GM12878 (cell line): ENCODE measurements at regions not wholly inside any gene's neighbourhood (a gene's known extent, or its start where the extent isn't known, plus 50 kb on each side); places are given as distances from the start of the nearest gene placed in this dataset.

Source experiments
- ATAC-seq: fragments of 200-7000 bp; cut with Tn5 transposase; 3 replicates; pipeline ENCODE4 v1.9.1; 2020; ENCODE audit warnings: mild to moderate bottlenecking, moderate library complexity
- BruUV-seq: library from RNA; stranded (reverse); fragments of 400-500 nt; replicated peaks from 2 replicates; lab custom pipeline; 2021; lab: Mats Ljungman, UMichigan
- CTCF ChIA-PET: fragments of 300-600 bp; sonication (Branson Sonifier 250); formaldehyde crosslinking; extraction: SDS; loops from one replicate; lab custom pipeline; 2021; ENCODE audit warnings: inconsistent platforms; lab: Yijun Ruan, JAX
- POLR2A ChIA-PET: fragments of 350-600 bp; formaldehyde crosslinking; extraction: SDS; loops from one replicate; lab custom pipeline; 2021; ENCODE audit warnings: inconsistent platforms; lab: Charles Lee
- RAD21 ChIA-PET: fragments of 300-600 bp; sonication (Branson Sonifier 250); formaldehyde crosslinking; loops from one replicate; lab custom pipeline; 2023; ENCODE audit warnings: antibody characterized with exemption; ENCODE audit not compliant: unreplicated experiment; lab: Charles Lee
- SMC1A ChIA-PET: fragments of 300-600 bp; sonication (Branson Sonifier 250); formaldehyde crosslinking; loops from one replicate; lab custom pipeline; 2023; ENCODE audit not compliant: unreplicated experiment, uncharacterized antibody; lab: Charles Lee
- DNase-seq: peaks from one replicate; pipeline ENCODE4 v3.0.0-alpha.2; 2011; ENCODE audit warnings: low read depth, low spot score
- FAIRE-seq: peaks from 3 replicates; lab custom pipeline; 2011; peaks lifted over from hg19 to GRCh38; lab: Jason Lieb, UNC
- H2AFZ ChIP-seq: 2 replicates; pipeline ENCODE4 v1.6.0; 2011; ENCODE audit warnings: low read depth, low read length, control low read depth; ENCODE audit not compliant: control insufficient read depth
- H3K27ac ChIP-seq: 2 replicates; pipeline ENCODE4 v1.5.1; 2011; ENCODE audit warnings: control low read depth; ENCODE audit not compliant: control insufficient read depth, insufficient read depth
- H3K27me3 ChIP-seq, 2 experiments: replicated peaks in 1 of 2; 2 replicates each; pipeline versions ENCODE4 v1.6.0 to v1.6.1; 2011; ENCODE audit warnings: low read length in 1 of 2; ENCODE audit not compliant: control insufficient read depth in 2 of 2, insufficient read depth in 2 of 2
- H3K36me3 ChIP-seq, 2 experiments: 2 replicates each; pipeline ENCODE4 v1.5.1; 2011; ENCODE audit warnings: low read length in 1 of 2; ENCODE audit not compliant: control insufficient read depth in 2 of 2, insufficient read depth in 2 of 2
- H3K4me1 ChIP-seq: 2 replicates; pipeline ENCODE4 v1.6.1; 2011; ENCODE audit warnings: mild to moderate bottlenecking, low read length, moderate library complexity, mixed read lengths; ENCODE audit not compliant: control insufficient read depth, insufficient read depth
- H3K4me2 ChIP-seq: 2 replicates; pipeline ENCODE4 v1.6.0; 2011; ENCODE audit warnings: control low read depth; ENCODE audit not compliant: control insufficient read depth, insufficient read depth
- H3K4me3 ChIP-seq: fragments of 200-600 bp; sonication (generic); 2 replicates; pipeline ENCODE4 v1.5.1; 2016
- H3K79me2 ChIP-seq: 2 replicates; pipeline ENCODE4 v1.6.0; 2011; ENCODE audit warnings: low read length; ENCODE audit not compliant: control insufficient read depth, insufficient read depth
- H3K9ac ChIP-seq: 2 replicates; pipeline ENCODE4 v1.8.0; 2011; ENCODE audit warnings: low read length, control low read depth, mixed read lengths; ENCODE audit not compliant: control insufficient read depth, insufficient read depth
- H3K9me3 ChIP-seq: replicated peaks from 3 replicates; pipeline ENCODE4 v1.5.1; 2011; ENCODE audit warnings: mild to moderate bottlenecking, low read length; ENCODE audit not compliant: control insufficient read depth, insufficient read depth
- H4K20me1 ChIP-seq: 2 replicates; pipeline ENCODE4 v1.6.0; 2011; ENCODE audit not compliant: control insufficient read depth, insufficient read depth
- CBX5 ChIP-seq: sonication (generic); IDR thresholded peaks from 2 replicates; pipeline ENCODE4 v1.6.1; 2016; ENCODE audit warnings: low read depth, moderate library complexity, mild to moderate bottlenecking, inconsistent platforms
- IRF4 ChIP-seq: IDR thresholded peaks from 2 replicates; pipeline ENCODE4 v1.6.1; 2011; ENCODE audit warnings: low read depth, low read length
- RELA ChIP-seq: fragments of 450-650 bp; IDR thresholded peaks from 2 replicates; pipeline ENCODE4 v1.8.0; 2014; ENCODE audit warnings: borderline replicate concordance; ENCODE audit not compliant: partially characterized antibody
- SP1 ChIP-seq: IDR thresholded peaks from one replicate; pipeline ENCODE4 v1.6.1; 2011; ENCODE audit warnings: low read depth, low read length
- STAT3 ChIP-seq: IDR thresholded peaks from 2 replicates; pipeline ENCODE4 v1.6.1; 2011; ENCODE audit warnings: low read depth, low read length, improper control_type of control experiment
- WGBS: methylation state at CpG from one replicate; pipeline ENCODE4 v1.1.6; 2016; ENCODE audit warnings: low lambda C conversion rate; ENCODE audit not compliant: insufficient replicate concordance, insufficient coverage; ENCODE audit errors: missing lambda C conversion rate; 5-methylcytosine and 5-hydroxymethylcytosine counted together
- in situ Hi-C: fragments of 300-500 bp; cut with MboI; formaldehyde crosslinking; loops from 9 replicates; pipeline ENCODE4 v1.14.3; 2018; ENCODE audit warnings: mixed read lengths
- intact Hi-C: fragments of 100-400 bp; cut with micrococcal nuclease; formaldehyde crosslinking; loops from one replicate; pipeline ENCODE4 v1.14.2; 2022; ENCODE audit not compliant: unreplicated experiment
- TF ChIP-seq, protein P1 (sequence below): IDR thresholded peaks from 2 replicates; pipeline ENCODE4 v1.6.1; 2012; ENCODE audit warnings: low read depth, low read length, improper control_type of control experiment
- TF ChIP-seq, protein P2 (sequence below): IDR thresholded peaks from 2 replicates; pipeline ENCODE4 v1.6.1; 2012; ENCODE audit warnings: low read length, inconsistent platforms

DNA sequence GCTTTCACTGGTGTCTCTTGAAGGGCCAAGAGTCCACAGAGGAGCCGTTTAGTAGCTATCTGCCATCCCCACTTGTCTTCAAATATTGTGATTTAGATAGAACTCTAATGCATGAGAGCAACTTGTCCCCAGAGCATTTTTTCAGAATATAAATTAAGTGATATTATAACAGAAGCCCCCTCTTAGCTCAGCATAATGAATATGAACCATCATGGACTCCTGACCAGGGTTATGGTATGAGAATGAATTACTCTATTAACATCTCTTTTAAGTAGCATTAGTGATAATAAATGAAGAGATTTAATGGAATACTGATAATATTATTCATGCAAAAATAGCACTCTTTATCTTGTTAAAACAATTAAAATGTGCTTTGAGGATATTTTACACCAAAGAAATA lies 709.6 kb downstream of the GALR1 start:
- Histone ChIP-seq H3K4me3 (no peak overlapping the region), H3K9me3 (no peaks in the 10 kb centered on the region), H3K4me2 (no peak overlapping the region), H3K79me2 (no peaks in the 10 kb centered on the region), H4K20me1 (no peaks in the 10 kb centered on the region), H3K9ac (no peak overlapping the region), H3K27ac (no peak overlapping the region), H2AFZ (no peak overlapping the region), H3K36me3 (no peaks in the 10 kb centered on the region), H3K4me1 (no peaks in the 10 kb centered on the region), H3K27me3 (no peaks in the 10 kb centered on the region)
- no peak for ATAC-seq
- POLR2A ChIA-PET: no interaction called here
- no peak for FAIRE-seq
- SMC1A ChIA-PET: no interaction called here
- in situ Hi-C loops (no loop called here), intact Hi-C loops (no loop called here)
- WGBS: 0% methylated on average over 1 of the region's 1 CpG
- CTCF ChIA-PET: no interaction called here
- RAD21 ChIA-PET: no interaction called here
- no TSS peak for BruUV-seq
- TF ChIP-seq SP1 (no peak), RELA (no peak), IRF4 (no peak), CBX5 (no peak), STAT3 (no peak)
- TF ChIP-seq, protein P1, sequence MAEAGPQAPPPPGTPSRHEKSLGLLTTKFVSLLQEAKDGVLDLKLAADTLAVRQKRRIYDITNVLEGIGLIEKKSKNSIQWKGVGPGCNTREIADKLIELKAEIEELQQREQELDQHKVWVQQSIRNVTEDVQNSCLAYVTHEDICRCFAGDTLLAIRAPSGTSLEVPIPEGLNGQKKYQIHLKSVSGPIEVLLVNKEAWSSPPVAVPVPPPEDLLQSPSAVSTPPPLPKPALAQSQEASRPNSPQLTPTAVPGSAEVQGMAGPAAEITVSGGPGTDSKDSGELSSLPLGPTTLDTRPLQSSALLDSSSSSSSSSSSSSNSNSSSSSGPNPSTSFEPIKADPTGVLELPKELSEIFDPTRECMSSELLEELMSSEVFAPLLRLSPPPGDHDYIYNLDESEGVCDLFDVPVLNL: no peak
- TF ChIP-seq, protein P2, sequence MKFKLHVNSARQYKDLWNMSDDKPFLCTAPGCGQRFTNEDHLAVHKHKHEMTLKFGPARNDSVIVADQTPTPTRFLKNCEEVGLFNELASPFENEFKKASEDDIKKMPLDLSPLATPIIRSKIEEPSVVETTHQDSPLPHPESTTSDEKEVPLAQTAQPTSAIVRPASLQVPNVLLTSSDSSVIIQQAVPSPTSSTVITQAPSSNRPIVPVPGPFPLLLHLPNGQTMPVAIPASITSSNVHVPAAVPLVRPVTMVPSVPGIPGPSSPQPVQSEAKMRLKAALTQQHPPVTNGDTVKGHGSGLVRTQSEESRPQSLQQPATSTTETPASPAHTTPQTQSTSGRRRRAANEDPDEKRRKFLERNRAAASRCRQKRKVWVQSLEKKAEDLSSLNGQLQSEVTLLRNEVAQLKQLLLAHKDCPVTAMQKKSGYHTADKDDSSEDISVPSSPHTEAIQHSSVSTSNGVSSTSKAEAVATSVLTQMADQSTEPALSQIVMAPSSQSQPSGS: no peak
- TF ChIP-seq, all 136 proteins: peak for 0
- no peak for DNase-seq
